Stimulated activated CD8-positive, alpha-beta memory T cell treated with anti-CD3 and anti-CD28 coated beads, Interleukin-12 subunit alpha, Interleukin-12 subunit beta, amount 100 ng/mL, for 4 hours (primary cell): ENCODE measurements at regions not wholly inside any gene's neighbourhood (a gene's known extent, or its start where the extent isn't known, plus 50 kb on each side); places are given as distances from the start of the nearest gene placed in this dataset.

ENCODE experiments used
- DNase-seq: peaks from one replicate; pipeline ENCODE4 v3.0.0-alpha.2; 2020; ENCODE audit warnings: low read depth

DNA sequence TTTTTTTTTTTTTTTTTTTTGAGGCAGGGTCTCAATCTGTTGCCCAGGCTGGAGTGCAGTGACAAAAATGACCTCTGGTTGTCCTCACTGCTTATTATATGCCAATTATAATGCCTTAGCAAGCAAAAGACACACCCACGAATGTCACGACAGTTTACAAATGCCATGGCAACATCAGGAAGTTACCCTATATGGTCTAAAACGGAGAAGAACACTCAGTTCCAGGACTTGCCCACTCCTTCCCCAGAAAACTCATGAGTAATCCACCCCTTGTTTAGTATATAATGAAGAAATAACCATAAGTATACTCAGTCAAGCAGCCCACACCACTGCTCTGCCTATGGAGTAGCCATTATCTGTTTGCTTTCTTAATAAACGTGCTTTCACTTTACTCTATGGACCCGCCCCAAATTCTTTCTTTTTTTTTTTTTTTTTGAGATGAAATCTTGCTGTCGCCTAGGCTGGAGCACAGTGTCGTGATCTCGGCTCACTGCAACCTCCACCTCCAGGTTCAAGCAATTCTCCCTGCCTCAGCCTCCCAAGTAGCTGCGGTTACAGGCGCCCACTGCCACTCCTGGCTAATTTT lies 106.2 kb downstream of the SMIM20 start:
- no peak for DNase-seq

- no peak for DNase-seq
Observed at GRCh38 chr4:26020881-26021280, 106.9 kb downstream of the SMIM20 start.

DNA sequence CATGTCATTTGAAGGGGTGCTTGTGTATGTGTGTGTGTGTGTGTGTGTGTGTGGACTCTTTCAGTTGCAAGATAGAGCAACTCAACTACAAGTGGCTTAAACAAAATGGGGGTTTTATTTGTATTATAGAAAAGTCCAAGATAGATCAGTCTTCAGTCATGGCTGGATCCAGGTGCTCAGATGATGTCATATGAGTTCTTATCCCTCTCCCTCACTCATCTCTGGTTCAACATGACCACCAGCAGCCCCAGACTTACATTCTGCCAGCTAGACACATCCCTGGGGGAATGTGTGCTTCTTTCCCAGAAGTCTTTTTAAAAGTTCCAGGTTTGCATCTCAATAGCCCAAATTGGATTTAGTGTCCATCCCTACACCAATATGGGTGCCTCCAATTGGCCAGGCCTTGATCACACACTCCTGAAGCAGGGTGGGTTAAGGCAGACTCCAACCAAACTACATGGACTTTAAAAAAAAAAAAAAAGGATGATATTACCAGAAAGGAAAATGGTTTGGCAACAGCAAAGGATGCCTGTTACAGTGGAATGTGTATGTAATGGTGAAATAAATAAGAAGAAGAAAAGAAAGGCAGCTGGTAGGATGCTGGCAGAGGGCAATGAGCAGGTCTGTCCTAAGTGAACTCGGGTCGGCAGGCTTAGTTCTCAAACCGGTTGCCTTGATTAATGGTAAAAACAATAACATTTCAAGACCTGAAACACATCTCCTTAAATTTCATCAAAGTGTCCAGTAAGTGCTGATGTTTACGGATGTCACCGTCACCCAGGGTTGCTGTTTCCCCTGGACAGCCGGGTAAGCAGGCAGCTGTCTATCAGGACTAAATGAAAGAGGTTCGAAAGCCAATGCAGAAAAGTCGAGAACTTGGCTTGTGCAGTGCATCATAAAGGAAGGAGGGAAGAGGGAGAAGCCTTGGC lies 107.7 kb downstream of the SMIM20 start:
- no peak for DNase-seq

DNA sequence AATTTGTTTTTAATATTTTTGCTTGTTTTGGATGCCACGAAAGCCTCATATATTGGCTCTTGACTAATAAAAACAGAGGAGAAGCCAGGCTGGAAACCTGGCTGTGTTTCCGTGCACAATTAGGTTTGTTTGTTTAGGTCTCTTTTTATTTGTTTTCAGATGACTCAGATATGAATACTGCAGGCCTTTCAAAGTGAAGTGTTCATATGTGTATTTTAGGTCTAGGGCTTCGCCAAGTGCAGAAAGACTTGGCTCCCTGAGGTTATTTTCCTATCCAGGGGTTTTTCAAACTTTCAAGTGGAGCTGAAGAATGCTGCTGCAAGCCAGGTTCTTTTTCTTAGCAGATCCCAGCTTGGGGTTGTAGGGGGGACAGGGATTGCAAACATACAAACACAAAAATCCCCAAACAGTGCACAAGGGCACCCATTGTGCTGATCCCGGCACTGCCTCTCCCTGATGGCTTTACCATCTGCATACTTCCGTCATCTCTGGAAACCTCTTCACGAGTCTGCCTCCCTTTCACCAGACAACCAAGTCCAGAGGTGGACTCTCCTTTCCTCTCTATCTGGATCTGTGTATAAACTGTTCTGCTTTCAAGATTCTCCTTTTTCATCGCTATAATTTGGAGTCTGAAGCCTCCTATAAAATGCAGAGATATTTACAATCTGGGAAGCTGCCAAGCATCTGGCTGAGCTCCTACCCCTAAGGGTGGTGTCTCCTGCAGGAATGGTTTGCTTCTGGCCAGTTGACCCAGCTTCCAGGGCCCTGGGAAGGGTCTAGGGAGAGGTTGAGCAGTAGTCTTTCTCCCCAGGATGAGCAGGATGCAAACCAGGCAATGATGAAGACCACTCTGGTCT lies 108.6 kb downstream of the SMIM20 start:
- DNase-seq: no peak

GRCh38 chr4:26023203-26023972 lies 109.4 kb downstream of the SMIM20 start:
- no peak for DNase-seq

DNA sequence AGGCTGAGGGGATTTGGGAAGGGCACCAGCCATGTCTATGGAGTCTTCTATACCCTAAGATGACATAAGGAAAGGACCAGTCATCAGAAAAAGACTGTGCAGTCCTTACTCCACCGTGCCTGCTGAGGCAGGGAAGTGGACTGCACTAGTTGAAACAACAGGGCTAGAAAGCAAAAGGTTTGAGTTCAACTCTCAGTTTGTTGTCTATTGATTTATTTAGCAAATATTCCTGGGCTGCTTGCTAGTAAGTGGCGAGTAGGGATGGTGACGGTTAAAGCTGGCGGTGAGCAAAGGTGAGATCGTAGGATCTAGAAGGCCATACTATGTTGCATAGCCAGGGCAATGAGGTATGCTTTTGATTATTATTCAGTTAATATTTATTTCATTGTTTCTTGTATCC lies 110.1 kb downstream of the SMIM20 start:
- DNase-seq: no peak

GRCh38 chr4:26028133-26028792 lies 114.2 kb downstream of the SMIM20 start:
- no peak for DNase-seq

GRCh38 chr4:26028793-26029567 lies 115.0 kb downstream of the SMIM20 start:
- peak; percentile 42 for DNase-seq

- no peak for DNase-seq
Observed at GRCh38 chr4:26029568-26030131, 115.6 kb downstream of the SMIM20 start.

DNA sequence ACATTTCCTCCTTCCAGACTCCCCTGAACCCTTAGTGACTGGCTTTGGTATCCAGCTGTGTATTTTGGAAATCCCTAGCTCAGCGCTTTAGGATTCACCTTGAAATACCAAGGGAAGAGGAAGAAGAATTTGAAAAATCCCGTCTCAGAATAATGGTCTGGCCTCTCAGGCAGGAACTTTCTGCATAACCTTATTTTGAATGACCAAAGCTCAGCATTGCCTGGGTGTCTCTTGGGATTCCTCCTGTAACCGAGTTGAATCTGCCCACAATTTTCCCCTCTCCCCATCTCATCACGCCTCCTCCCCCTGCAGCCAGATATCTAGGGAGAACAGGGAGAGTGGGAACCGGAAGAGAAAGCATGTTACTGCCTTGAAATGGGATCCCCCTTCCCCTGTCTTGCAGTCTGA lies 116.2 kb downstream of the SMIM20 start:
- DNase-seq: no peak

DNA sequence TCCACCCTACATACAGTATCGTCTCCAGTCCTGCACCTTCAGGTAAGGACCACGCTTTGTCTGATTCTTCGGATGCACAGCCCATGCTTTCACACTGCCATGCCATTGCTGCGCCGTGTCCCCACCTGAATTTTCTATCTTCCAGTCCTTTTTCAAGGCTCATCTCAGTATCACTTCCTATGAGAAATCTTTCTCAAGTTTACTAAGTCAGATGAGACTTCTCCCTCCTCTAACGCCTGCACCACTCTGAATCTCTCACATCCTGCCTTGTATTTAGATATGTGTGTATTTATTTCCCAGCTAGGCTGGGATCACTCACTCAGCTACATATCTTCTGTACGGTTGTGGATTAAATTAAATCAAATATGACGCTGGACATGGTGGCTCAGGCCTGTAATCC lies 116.8 kb downstream of the SMIM20 start:
- no peak for DNase-seq

- DNase-seq: no peak
Observed at GRCh38 chr4:26031704-26032103, 117.7 kb downstream of the SMIM20 start.

DNA sequence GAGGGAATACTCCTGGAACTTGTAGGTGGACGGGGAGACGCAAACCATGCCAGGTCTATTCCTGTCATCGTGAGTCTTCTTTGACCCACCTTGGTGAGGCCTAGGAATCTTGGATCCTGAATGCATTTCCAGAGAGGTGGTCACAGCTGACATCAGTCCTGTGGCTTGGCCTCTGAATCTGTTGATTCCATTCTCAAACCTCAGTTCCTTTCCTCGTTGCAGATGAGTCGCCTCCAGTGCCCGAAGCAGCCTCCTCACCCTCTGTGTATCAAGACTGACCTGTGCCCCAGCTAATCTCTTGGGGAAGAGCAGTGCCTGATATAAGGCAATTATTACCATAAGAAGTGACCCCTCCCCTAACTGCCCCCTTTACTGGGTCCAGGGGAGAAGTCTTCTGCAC lies 118.1 kb downstream of the SMIM20 start:
- DNase-seq: no peak

GRCh38 chr4:26032630-26033317 lies 118.8 kb downstream of the SMIM20 start:
- DNase-seq: no peak

DNA sequence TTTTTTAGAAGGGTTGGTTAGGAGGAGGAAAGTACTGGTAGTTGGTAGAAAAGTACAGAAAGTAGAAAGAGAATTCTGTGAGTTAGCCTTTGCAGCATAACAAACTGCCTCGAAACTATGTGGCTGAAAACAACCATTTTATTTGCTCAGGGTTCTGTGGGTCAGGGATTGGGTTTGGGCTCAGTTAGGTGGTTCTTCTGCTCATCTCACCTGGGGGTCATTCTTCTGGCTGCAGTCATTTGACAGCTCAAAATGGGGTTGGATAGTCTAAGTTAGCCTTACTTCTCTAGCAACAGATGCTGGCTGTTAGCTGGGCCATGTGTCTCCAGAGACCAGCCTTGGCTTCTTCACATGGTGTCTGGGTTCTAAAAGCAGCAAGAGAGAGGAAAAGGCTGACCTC lies 119.4 kb downstream of the SMIM20 start:
- no peak for DNase-seq

DNA sequence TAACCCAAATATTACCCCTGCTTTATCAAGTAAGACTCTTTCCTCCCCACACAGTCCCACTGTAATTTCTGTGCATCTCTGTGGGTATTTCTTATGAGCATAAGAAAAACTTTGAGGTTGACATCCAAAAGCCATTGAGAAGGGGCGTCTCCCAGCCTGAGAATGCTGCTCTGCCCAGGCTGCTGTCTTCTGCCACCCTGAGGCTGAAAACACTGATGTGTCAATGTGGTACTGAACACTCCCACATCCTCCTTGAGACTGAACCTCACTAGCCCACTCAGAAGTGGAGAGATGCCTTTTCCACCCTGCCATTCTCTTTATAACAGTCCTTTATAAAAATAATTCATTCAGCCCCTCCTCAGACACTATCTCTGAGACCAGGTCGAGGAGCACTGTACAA lies 120.8 kb downstream of the SMIM20 start:
- no peak for DNase-seq

DNA sequence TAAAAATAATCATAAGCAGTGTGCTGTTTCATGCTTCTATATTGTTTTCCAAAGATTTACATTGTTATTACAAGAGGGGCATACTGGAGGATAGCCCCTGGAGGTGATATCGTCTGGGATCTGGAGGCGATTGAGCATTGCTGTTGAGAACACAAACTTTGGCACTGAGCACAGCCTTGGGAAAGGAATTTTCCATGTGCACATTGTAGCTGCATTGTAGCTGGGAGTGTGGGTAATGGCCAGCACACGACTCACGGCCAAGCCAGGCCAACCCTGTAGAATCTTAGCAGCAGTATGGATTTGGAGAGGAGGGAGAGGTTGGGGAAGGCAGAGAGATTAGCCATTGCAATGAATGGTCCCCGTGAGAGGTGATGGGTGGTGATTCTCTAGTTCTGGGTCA lies 121.9 kb downstream of the SMIM20 start:
- no peak for DNase-seq

DNA sequence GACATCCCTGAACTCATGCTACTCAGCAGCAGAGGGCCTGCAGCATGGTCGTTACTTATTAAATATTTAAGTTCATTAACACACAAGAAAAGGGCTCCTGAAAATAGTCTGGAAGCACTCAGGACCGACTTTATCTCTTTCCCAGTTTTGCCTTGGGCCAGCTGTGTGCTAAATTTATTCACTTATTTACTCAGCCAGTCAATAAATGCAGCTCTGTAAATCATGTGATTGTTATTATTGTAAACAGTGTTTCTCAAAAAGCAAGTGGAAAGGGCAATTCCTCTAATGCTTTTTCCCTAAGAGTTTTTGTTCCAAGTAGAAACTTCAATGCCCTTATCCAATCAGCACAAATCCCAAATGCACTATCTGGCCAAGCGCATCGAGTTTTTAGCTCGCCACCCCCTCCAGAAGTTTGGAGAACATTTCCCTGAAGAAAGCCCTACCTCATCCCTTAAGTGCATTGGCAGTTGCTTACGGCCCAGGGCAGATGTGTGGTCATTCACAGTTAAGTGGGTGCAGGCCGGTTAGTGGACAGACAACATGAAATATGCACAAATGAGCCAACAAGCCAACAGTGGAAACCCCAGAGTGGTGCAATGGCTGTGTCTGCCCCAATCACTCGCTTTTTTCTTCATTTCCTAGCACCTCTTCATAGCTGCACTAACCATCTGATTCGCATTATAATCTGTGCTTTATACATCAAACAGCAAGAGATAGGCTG lies 125.8 kb downstream of the SMIM20 start:
- DNase-seq: no peak

DNA sequence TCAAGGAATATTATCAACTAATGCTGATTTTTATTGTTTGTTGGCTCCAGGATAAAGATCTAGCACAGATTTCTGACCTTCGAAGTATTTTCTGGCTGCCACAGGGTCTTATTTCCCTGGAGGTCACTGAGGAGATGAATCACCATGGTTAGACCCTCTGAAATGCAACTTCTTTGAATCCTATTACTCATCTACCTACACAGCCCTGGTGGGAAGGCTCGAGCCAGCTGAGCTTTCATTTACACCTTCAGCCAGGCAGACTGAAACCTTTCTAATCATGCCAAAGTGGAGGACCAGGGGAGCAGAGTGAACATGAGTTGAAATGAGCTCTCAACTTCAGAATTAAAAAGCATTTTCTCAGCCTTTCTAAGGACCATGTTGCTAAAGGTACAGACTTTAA lies 130.5 kb downstream of the SMIM20 start:
- DNase-seq: no peak
